ENCODE measurements at regions not wholly inside any gene's neighbourhood (a gene's known extent, or its start where the extent isn't known, plus 50 kb on each side); places are given as distances from the start of the nearest gene placed in this dataset.

DNA sequence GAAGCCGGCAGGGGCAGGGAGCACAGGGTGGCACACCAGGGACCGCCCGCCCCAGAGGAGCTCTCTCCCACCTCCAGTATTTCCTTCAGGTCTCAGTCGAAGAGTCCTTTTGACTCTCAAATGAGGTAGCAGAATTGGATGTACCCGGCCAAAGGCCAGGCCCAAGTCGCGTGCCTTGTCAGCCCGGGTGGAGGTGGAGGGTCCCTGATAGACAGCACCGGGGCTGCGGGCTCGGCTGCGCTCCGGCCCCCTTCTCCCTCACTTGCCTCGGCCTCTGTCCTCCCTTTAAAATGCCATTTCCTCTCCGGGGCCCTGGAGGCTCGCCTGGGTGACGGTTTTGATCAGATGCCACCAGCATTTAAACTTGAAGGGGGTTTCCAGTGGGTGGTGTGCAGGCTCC lies 198.9 kb upstream of the SOX11 start:
- H3K9ac ChIP-seq (ENCODE audit: control insufficient read depth, insufficient read depth, low read length): no peak overlapping the region
- WGBS (ENCODE audit: insufficient coverage, insufficient replicate concordance, low lambda C conversion rate, missing lambda C conversion rate): 46% methylated on average over 17 of the region's 17 CpGs

More for the DNA sequence above, 198.9 kb upstream of the SOX11 start:
- Histone ChIP-seq H3K79me2 (ENCODE audit: control insufficient read depth, insufficient read depth, low read length) (no peaks in the 10 kb centered on the region), H3K4me3 (no peak overlapping the region), H3K9me3 (replicated peaks; ENCODE audit: control insufficient read depth, insufficient read depth, low read length) (no peaks in the 10 kb centered on the region), H3K4me2 (ENCODE audit: control insufficient read depth, insufficient read depth) (no peak overlapping the region), H3K27me3 (replicated peaks in 1 of 2; ENCODE audit: control insufficient read depth in 2 of 2, insufficient read depth in 2 of 2, low read length in 1 of 2) (no peaks in the 10 kb centered on the region), H3K36me3 (ENCODE audit: control insufficient read depth in 2 of 2, insufficient read depth in 2 of 2, low read length in 1 of 2) (no peaks in the 10 kb centered on the region), H3K4me1 (ENCODE audit: control insufficient read depth, insufficient read depth, low read length) (no peaks in the 10 kb centered on the region), H2AFZ (ENCODE audit: control insufficient read depth, low read depth, low read length) (no peak overlapping the region), H4K20me1 (ENCODE audit: control insufficient read depth, insufficient read depth) (no peaks in the 10 kb centered on the region), H3K27ac (ENCODE audit: control insufficient read depth, insufficient read depth) (no peak overlapping the region)
- no TSS peak for BruUV-seq (replicated peaks)
- ChIA-PET CTCF (no interaction called here), RAD21 (ENCODE audit: unreplicated experiment) (no interaction called here), SMC1A (ENCODE audit: uncharacterized antibody, unreplicated experiment) (no interaction called here), POLR2A (no interaction called here)
- TF ChIP-seq, protein P1, sequence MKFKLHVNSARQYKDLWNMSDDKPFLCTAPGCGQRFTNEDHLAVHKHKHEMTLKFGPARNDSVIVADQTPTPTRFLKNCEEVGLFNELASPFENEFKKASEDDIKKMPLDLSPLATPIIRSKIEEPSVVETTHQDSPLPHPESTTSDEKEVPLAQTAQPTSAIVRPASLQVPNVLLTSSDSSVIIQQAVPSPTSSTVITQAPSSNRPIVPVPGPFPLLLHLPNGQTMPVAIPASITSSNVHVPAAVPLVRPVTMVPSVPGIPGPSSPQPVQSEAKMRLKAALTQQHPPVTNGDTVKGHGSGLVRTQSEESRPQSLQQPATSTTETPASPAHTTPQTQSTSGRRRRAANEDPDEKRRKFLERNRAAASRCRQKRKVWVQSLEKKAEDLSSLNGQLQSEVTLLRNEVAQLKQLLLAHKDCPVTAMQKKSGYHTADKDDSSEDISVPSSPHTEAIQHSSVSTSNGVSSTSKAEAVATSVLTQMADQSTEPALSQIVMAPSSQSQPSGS (IDR thresholded peaks at IDR 0.05; ENCODE audit: low read length): no peak
- TF ChIP-seq WRNIP1 (IDR thresholded peaks at IDR 0.05; ENCODE audit: borderline replicate concordance, low read depth, low read length) (no peak), BCL11A (IDR thresholded peaks at IDR 0.05; ENCODE audit: low read depth, low read length) (no peak), POU2F2 (IDR thresholded peaks at IDR 0.05; ENCODE audit: borderline replicate concordance, low read depth, low read length) (no peak), ZSCAN29 (IDR thresholded peaks at IDR 0.05) (no peak), ZNF274 (IDR thresholded peaks at IDR 0.05; ENCODE audit: insufficient read depth, insufficient read length) (no peak), POLR2AphosphoS5 (IDR thresholded peaks at IDR 0.05; ENCODE audit: low read length) (no peak)
- TF ChIP-seq, protein P2, sequence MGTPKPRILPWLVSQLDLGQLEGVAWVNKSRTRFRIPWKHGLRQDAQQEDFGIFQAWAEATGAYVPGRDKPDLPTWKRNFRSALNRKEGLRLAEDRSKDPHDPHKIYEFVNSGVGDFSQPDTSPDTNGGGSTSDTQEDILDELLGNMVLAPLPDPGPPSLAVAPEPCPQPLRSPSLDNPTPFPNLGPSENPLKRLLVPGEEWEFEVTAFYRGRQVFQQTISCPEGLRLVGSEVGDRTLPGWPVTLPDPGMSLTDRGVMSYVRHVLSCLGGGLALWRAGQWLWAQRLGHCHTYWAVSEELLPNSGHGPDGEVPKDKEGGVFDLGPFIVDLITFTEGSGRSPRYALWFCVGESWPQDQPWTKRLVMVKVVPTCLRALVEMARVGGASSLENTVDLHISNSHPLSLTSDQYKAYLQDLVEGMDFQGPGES (IDR thresholded peaks at IDR 0.05): no peak
- TF ChIP-seq, protein P3, sequence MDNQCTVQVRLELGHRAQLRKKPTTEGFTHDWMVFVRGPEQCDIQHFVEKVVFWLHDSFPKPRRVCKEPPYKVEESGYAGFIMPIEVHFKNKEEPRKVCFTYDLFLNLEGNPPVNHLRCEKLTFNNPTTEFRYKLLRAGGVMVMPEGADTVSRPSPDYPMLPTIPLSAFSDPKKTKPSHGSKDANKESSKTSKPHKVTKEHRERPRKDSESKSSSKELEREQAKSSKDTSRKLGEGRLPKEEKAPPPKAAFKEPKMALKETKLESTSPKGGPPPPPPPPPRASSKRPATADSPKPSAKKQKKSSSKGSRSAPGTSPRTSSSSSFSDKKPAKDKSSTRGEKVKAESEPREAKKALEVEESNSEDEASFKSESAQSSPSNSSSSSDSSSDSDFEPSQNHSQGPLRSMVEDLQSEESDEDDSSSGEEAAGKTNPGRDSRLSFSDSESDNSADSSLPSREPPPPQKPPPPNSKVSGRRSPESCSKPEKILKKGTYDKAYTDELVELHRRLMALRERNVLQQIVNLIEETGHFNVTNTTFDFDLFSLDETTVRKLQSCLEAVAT (IDR thresholded peaks at IDR 0.05): no peak
- TF ChIP-seq, protein P4, sequence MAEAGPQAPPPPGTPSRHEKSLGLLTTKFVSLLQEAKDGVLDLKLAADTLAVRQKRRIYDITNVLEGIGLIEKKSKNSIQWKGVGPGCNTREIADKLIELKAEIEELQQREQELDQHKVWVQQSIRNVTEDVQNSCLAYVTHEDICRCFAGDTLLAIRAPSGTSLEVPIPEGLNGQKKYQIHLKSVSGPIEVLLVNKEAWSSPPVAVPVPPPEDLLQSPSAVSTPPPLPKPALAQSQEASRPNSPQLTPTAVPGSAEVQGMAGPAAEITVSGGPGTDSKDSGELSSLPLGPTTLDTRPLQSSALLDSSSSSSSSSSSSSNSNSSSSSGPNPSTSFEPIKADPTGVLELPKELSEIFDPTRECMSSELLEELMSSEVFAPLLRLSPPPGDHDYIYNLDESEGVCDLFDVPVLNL (IDR thresholded peaks at IDR 0.05; ENCODE audit: low read depth, low read length): no peak
- no peak for FAIRE-seq
- intact Hi-C loops (cut with micrococcal nuclease; ENCODE audit: unreplicated experiment) (no loop called here), in situ Hi-C loops (cut with MboI) (no loop called here)
- ATAC-seq: no peak
- DNase-seq (ENCODE audit: low read depth, low spot score): no peak

Measured in GM12878 (cell line).